Right lobe of liver (tissue), 4 donors: ENCODE measurements at regions not wholly inside any gene's neighbourhood (a gene's known extent, or its start where the extent isn't known, plus 50 kb on each side); places are given as distances from the start of the nearest gene placed in this dataset.

Source experiments
- POLR2A ChIP-seq: fragments of 450-650 bp; IDR thresholded peaks from one replicate; pipeline ENCODE4 v1.6.1; 2017; ENCODE audit warnings: antibody characterized with exemption, mild to moderate bottlenecking
- TF ChIP-seq, protein P1 (sequence below), 4 donors: fragments of 200-600 bp in 3 of 4; fragments of 450-650 bp in 1 of 4; IDR thresholded peaks; one replicate each; pipeline versions ENCODE4 v1.5.1 to v1.8.0; 2016 to 2022; ENCODE audit warnings: antibody characterized with exemption in 4 of 4, mild to moderate bottlenecking in 2 of 4
- donor health status: DM: no; HTN: no; CAD: no.
- donor health status: DM: no; HTN: no; CAD: no.
- donor health status: DM: no; HTN: yes; CAD: no.

DNA sequence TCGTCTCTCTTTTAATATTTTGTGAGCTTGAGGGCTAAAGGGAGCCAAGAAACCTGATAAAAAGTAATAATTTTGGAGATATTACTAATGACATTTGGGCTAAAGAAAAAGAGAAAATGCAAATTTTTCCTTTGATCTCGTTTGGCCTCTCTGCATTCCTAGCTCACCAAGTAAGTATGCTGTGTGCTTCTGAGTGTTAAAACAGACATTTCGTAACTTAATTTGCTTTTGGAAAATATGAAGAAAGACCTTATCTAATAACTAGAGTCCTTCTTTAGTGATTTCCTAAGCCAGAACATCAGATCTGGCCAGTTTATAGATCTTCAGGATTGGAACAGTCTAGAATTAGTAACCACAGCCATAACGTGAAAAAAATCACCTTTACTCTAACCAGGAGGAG, 872.9 kb upstream of the SLC35B3 start:
- TF ChIP-seq, protein P1, sequence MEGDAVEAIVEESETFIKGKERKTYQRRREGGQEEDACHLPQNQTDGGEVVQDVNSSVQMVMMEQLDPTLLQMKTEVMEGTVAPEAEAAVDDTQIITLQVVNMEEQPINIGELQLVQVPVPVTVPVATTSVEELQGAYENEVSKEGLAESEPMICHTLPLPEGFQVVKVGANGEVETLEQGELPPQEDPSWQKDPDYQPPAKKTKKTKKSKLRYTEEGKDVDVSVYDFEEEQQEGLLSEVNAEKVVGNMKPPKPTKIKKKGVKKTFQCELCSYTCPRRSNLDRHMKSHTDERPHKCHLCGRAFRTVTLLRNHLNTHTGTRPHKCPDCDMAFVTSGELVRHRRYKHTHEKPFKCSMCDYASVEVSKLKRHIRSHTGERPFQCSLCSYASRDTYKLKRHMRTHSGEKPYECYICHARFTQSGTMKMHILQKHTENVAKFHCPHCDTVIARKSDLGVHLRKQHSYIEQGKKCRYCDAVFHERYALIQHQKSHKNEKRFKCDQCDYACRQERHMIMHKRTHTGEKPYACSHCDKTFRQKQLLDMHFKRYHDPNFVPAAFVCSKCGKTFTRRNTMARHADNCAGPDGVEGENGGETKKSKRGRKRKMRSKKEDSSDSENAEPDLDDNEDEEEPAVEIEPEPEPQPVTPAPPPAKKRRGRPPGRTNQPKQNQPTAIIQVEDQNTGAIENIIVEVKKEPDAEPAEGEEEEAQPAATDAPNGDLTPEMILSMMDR (IDR thresholded peaks at IDR 0.05), result no peak
- TF ChIP-seq POLR2A, result no peak
